H9 (cell line): ENCODE measurements at regions not wholly inside any gene's neighbourhood (a gene's known extent, or its start where the extent isn't known, plus 50 kb on each side); places are given as distances from the start of the nearest gene placed in this dataset.

Experiments used
- DNase-seq: peaks from one replicate; pipeline ENCODE4 v3.0.0-alpha.2; 2017
- H2AFZ ChIP-seq: one replicate; pipeline ENCODE4 v1.6.1; 2013; ENCODE audit warnings: mild to moderate bottlenecking, low read length, control low read depth, moderate library complexity
- H2AK5ac ChIP-seq: 2 replicates; pipeline ENCODE4 v1.6.1; 2013; ENCODE audit warnings: low read length, control low read depth, mixed read lengths; ENCODE audit not compliant: insufficient read length
- H2BK120ac ChIP-seq: one replicate; pipeline ENCODE4 v1.6.1; 2013; ENCODE audit warnings: low read depth, mild to moderate bottlenecking, low read length, control low read depth, inconsistent platforms; ENCODE audit not compliant: poor library complexity, severe bottlenecking
- H2BK12ac ChIP-seq: 2 replicates; pipeline ENCODE4 v1.6.1; 2013; ENCODE audit warnings: low read length, control low read depth, mixed read lengths, low read depth; ENCODE audit not compliant: insufficient read length
- H2BK15ac ChIP-seq: 2 replicates; pipeline ENCODE4 v1.6.1; 2013; ENCODE audit warnings: low read depth, low read length, control low read depth
- H2BK20ac ChIP-seq: one replicate; pipeline ENCODE4 v1.6.1; 2013; ENCODE audit warnings: low read depth, mild to moderate bottlenecking, low read length, control low read depth, inconsistent platforms; ENCODE audit not compliant: poor library complexity, severe bottlenecking
- H2BK5ac ChIP-seq: 2 replicates; pipeline ENCODE4 v1.6.1; 2013; ENCODE audit warnings: low read length, control low read depth, mixed read lengths; ENCODE audit not compliant: insufficient read length
- H3K14ac ChIP-seq: 2 replicates; pipeline ENCODE4 v1.6.1; 2013; ENCODE audit warnings: low read length, control low read depth; ENCODE audit not compliant: insufficient read depth
- H3K18ac ChIP-seq: 2 replicates; pipeline ENCODE4 v1.6.1; 2013; ENCODE audit warnings: low read depth, mild to moderate bottlenecking, mixed read lengths, low read length, control low read depth; ENCODE audit not compliant: insufficient read length
- H3K23ac ChIP-seq: 2 replicates; pipeline ENCODE4 v1.6.1; 2013; ENCODE audit warnings: low read length, control low read depth, mixed read lengths, low read depth; ENCODE audit not compliant: insufficient read length
- H3K23me2 ChIP-seq: 2 replicates; pipeline ENCODE4 v1.6.1; 2013; ENCODE audit warnings: low read depth, mild to moderate bottlenecking, mixed read lengths, low read length, control low read depth; ENCODE audit not compliant: insufficient read length, poor library complexity, severe bottlenecking
- H3K27ac ChIP-seq: 2 replicates; pipeline ENCODE4 v1.5.1; 2013; ENCODE audit warnings: low read length, control low read depth, mixed read lengths, low read depth; ENCODE audit not compliant: insufficient read length
- H3K27me3 ChIP-seq: 2 replicates; pipeline ENCODE4 v1.6.1; 2013; ENCODE audit warnings: low read length, control low read depth, inconsistent platforms; ENCODE audit not compliant: insufficient read depth
- H3K4ac ChIP-seq: 2 replicates; pipeline ENCODE4 v1.6.1; 2013; ENCODE audit warnings: low read depth, mild to moderate bottlenecking, control low read depth, inconsistent platforms, low read length, moderate library complexity
- H3K4me1 ChIP-seq: 2 replicates; pipeline ENCODE4 v1.6.1; 2013; ENCODE audit warnings: low read length, control low read depth, inconsistent platforms; ENCODE audit not compliant: insufficient read depth
- H3K4me2 ChIP-seq: 2 replicates; pipeline ENCODE4 v1.6.1; 2013; ENCODE audit warnings: low read length, control low read depth, mixed read lengths; ENCODE audit not compliant: insufficient read length, insufficient read depth
- H3K56ac ChIP-seq: 2 replicates; pipeline ENCODE4 v1.6.1; 2013; ENCODE audit warnings: low read depth, mild to moderate bottlenecking, mixed read lengths, low read length, control low read depth; ENCODE audit not compliant: insufficient read length
- H3K79me1 ChIP-seq: 2 replicates; pipeline ENCODE4 v1.6.1; 2013; ENCODE audit warnings: low read depth, mild to moderate bottlenecking, moderate library complexity, low read length, control low read depth, inconsistent platforms; ENCODE audit not compliant: insufficient read depth, poor library complexity, severe bottlenecking
- H3K79me2 ChIP-seq: 2 replicates; pipeline ENCODE4 v1.6.1; 2013; ENCODE audit warnings: low read length, control low read depth, inconsistent platforms; ENCODE audit not compliant: insufficient read depth
- H3K9ac ChIP-seq: 2 replicates; pipeline ENCODE4 v1.6.1; 2013; ENCODE audit warnings: low read length, control low read depth, mixed read lengths; ENCODE audit not compliant: insufficient read length; ENCODE audit errors: extremely low read depth
- H3K9me3 ChIP-seq: one replicate; pipeline ENCODE4 v1.6.1; 2013; ENCODE audit warnings: low read depth, low read length, inconsistent platforms; ENCODE audit not compliant: control insufficient read depth
- H3T11ph ChIP-seq: one replicate; pipeline ENCODE4 v1.6.1; 2013; ENCODE audit warnings: mild to moderate bottlenecking, low read length, control low read depth, inconsistent platforms
- H4K20me1 ChIP-seq: one replicate; pipeline ENCODE4 v1.6.1; 2013; ENCODE audit not compliant: control insufficient read depth, insufficient read length, insufficient read depth
- H4K5ac ChIP-seq: 2 replicates; pipeline ENCODE4 v1.6.1; 2013; ENCODE audit warnings: low read depth, mild to moderate bottlenecking, mixed read lengths, low read length, control low read depth; ENCODE audit not compliant: insufficient read length
- H4K8ac ChIP-seq: replicated peaks from 2 replicates; pipeline ENCODE4 v1.6.1; 2013; ENCODE audit warnings: low read length, control low read depth, mixed read lengths, low read depth; ENCODE audit not compliant: insufficient read length
- H4K91ac ChIP-seq: 2 replicates; pipeline ENCODE4 v1.6.1; 2013; ENCODE audit warnings: low read depth, mild to moderate bottlenecking, moderate library complexity, mixed read lengths, low read length, control low read depth; ENCODE audit not compliant: insufficient read length
- H3K27ac Mint-ChIP-seq, 3 experiments: 2 replicates in 2 of 3; 3 replicates in 1 of 3; pipeline ENCODE4 v1.8.0; 2020 to 2021; ENCODE audit warnings: mixed read lengths in 3 of 3, mild to moderate bottlenecking in 1 of 3, moderate library complexity in 1 of 3
- H3K27me3 Mint-ChIP-seq: 2 replicates; pipeline ENCODE4 v1.8.0; 2021; ENCODE audit warnings: low read depth, mild to moderate bottlenecking, moderate library complexity, mixed read lengths
- H3K36me3 Mint-ChIP-seq, 3 experiments: 2 replicates in 2 of 3; 3 replicates in 1 of 3; pipeline ENCODE4 v1.8.0; 2020 to 2021; ENCODE audit warnings: low read depth in 3 of 3, mixed read lengths in 3 of 3; ENCODE audit not compliant: insufficient read depth in 1 of 3
- H3K4me1 Mint-ChIP-seq, 2 experiments: 2 replicates each; pipeline ENCODE4 v1.8.0; 2020; ENCODE audit warnings: mixed read lengths in 2 of 2
- H3K4me3 Mint-ChIP-seq, 2 experiments: 2 replicates in 1 of 2; 3 replicates in 1 of 2; pipeline ENCODE4 v1.8.0; 2020 to 2021; ENCODE audit warnings: mild to moderate bottlenecking in 2 of 2, mixed read lengths in 2 of 2, moderate library complexity in 1 of 2
- H3K9me3 Mint-ChIP-seq, 2 experiments: 2 replicates in 1 of 2; 3 replicates in 1 of 2; pipeline ENCODE4 v1.8.0; 2020; ENCODE audit warnings: mild to moderate bottlenecking in 2 of 2, mixed read lengths in 2 of 2, moderate library complexity in 1 of 2
- TF ChIP-seq, protein P1 (sequence below): fragments of 200-600 bp; sonication (generic); conservative IDR thresholded peaks from 3 replicates; pipeline ENCODE4 v1.8.0; 2021; ENCODE audit warnings: antibody characterized with exemption, mild to moderate bottlenecking

- H2BK15ac ChIP-seq, result no peak overlapping the region
- H3K9me3 Mint-ChIP-seq, result peaks cover 4 to 9% of the 10 kb centered on the region in 2 experiments; a peak in 4 of 5 replicates
- no peak overlapping the region for H2BK20ac ChIP-seq
- H3K36me3 Mint-ChIP-seq, result peaks cover 0 to 9% (median 1%) of the 10 kb centered on the region in 3 experiments; a peak in 4 of 7 replicates
- H3K4ac ChIP-seq, result no peak overlapping the region
- no peak overlapping the region for H4K91ac ChIP-seq
- H3K4me1 ChIP-seq, result no peaks in the 10 kb centered on the region
- no peak overlapping the region for H2AFZ ChIP-seq
- no peaks in the 10 kb centered on the region for H3K23me2 ChIP-seq
- no peak overlapping the region for H3T11ph ChIP-seq
- no peaks in the 10 kb centered on the region for H3K4me1 Mint-ChIP-seq
- no peaks in the 10 kb centered on the region for H3K27me3 ChIP-seq
- no peak overlapping the region for H4K8ac ChIP-seq
- H4K20me1 ChIP-seq, result no peaks in the 10 kb centered on the region
- H3K27me3 Mint-ChIP-seq, result no peaks in the 10 kb centered on the region
- no peak overlapping the region for H3K18ac ChIP-seq
- no peaks in the 10 kb centered on the region for H3K9me3 ChIP-seq
- no peak overlapping the region for H3K56ac ChIP-seq
- H3K4me3 Mint-ChIP-seq, result no peak overlapping the region
- no peak overlapping the region for H2BK5ac ChIP-seq
- TF ChIP-seq, protein P1, sequence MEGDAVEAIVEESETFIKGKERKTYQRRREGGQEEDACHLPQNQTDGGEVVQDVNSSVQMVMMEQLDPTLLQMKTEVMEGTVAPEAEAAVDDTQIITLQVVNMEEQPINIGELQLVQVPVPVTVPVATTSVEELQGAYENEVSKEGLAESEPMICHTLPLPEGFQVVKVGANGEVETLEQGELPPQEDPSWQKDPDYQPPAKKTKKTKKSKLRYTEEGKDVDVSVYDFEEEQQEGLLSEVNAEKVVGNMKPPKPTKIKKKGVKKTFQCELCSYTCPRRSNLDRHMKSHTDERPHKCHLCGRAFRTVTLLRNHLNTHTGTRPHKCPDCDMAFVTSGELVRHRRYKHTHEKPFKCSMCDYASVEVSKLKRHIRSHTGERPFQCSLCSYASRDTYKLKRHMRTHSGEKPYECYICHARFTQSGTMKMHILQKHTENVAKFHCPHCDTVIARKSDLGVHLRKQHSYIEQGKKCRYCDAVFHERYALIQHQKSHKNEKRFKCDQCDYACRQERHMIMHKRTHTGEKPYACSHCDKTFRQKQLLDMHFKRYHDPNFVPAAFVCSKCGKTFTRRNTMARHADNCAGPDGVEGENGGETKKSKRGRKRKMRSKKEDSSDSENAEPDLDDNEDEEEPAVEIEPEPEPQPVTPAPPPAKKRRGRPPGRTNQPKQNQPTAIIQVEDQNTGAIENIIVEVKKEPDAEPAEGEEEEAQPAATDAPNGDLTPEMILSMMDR, result no peak
- H3K9ac ChIP-seq, result no peak overlapping the region
- H2BK120ac ChIP-seq, result no peak overlapping the region
- H3K14ac ChIP-seq, result no peak overlapping the region
- no peak overlapping the region for H2BK12ac ChIP-seq
- H3K4me2 ChIP-seq, result no peak overlapping the region
- H3K27ac Mint-ChIP-seq, result no peak overlapping the region
- DNase-seq, result no peak
- H4K5ac ChIP-seq, result no peak overlapping the region
- H2AK5ac ChIP-seq, result no peak overlapping the region
- H3K79me1 ChIP-seq, result no peaks in the 10 kb centered on the region
- no peak overlapping the region for H3K27ac ChIP-seq
- H3K79me2 ChIP-seq, result no peaks in the 10 kb centered on the region
- no peak overlapping the region for H3K23ac ChIP-seq
These were observed 710.3 kb upstream of the ARPP21 start for GRCh38 chr3:34929036-34929435.
